Muscle of back (tissue), 3 donors: ENCODE measurements at regions not wholly inside any gene's neighbourhood (a gene's known extent, or its start where the extent isn't known, plus 50 kb on each side); places are given as distances from the start of the nearest gene placed in this dataset.

ENCODE experiments used
- DNase-seq, 3 donors: peaks; one replicate each; pipeline versions ENCODE4 v3.0.0 to v3.0.0-alpha.2; 2013

- DNase-seq, result no peak
These were observed 77.2 kb upstream of the CD180 start for GRCh38 chr5:67273689-67274356.

- DNase-seq, result no peak
These were observed 76.0 kb upstream of the CD180 start for GRCh38 chr5:67272453-67273130.

- DNase-seq, result peak; percentile 96 to 99 (median 98)
These were observed 71.8 kb upstream of the CD180 start for GRCh38 chr5:67268231-67269021.

GRCh38 chr5:67267512-67268216 is 71.1 kb upstream of the CD180 start:
- peak in 1 of 3 donors; percentile 68 for DNase-seq

GRCh38 chr5:67266654-67267350 is 70.2 kb upstream of the CD180 start:
- DNase-seq, result no peak

GRCh38 chr5:67265951-67266350 is 69.4 kb upstream of the CD180 start:
- no peak for DNase-seq

GRCh38 chr5:67263656-67264408 is 67.2 kb upstream of the CD180 start:
- no peak for DNase-seq

GRCh38 chr5:67262956-67263355 is 66.4 kb upstream of the CD180 start:
- no peak for DNase-seq

- no peak for DNase-seq
These were observed 65.6 kb upstream of the CD180 start for GRCh38 chr5:67262206-67262605.

- DNase-seq, result no peak
These were observed 63.1 kb upstream of the CD180 start for GRCh38 chr5:67259548-67260215.

- no peak for DNase-seq
These were observed 60.9 kb upstream of the CD180 start for GRCh38 chr5:67257500-67257899.

GRCh38 chr5:67257077-67257476 is 60.5 kb upstream of the CD180 start:
- no peak for DNase-seq

GRCh38 chr5:67255881-67256280 is 59.3 kb upstream of the CD180 start:
- DNase-seq, result no peak

GRCh38 chr5:67253911-67254310 is 57.3 kb upstream of the CD180 start:
- no peak for DNase-seq

GRCh38 chr5:67249590-67249895 is 52.9 kb upstream of the CD180 start:
- peak in 2 of 3 donors; percentile 57 to 64 for DNase-seq

GRCh38 chr5:67248703-67249589 is 52.3 kb upstream of the CD180 start:
- DNase-seq, result no peak

- DNase-seq, result peak in 1 of 3 donors; percentile 28
These were observed 50.1 kb upstream of the CD180 start for GRCh38 chr5:67246546-67247268.
